Amygdala (tissue), 56 donors: ENCODE measurements at regions not wholly inside any gene's neighbourhood (a gene's known extent, or its start where the extent isn't known, plus 50 kb on each side); places are given as distances from the start of the nearest gene placed in this dataset.

Experiments used
- DNase-seq, 56 donors: peaks; one replicate each; lab custom pipeline; 2025; lab: John Stamatoyannopoulos, UW

GRCh38 chr4:34094114-34094513 is 2150.2 kb downstream of the ARAP2 start:
- no peak for DNase-seq

- no peak for DNase-seq
Observed at GRCh38 chr4:34105311-34105710, 2139.0 kb downstream of the ARAP2 start.

- DNase-seq = no peak
Observed at GRCh38 chr4:34108391-34108790, 2135.9 kb downstream of the ARAP2 start.

- no peak for DNase-seq
Observed at GRCh38 chr4:34112573-34112972, 2131.7 kb downstream of the ARAP2 start.

GRCh38 chr4:34138385-34138784 is 2105.9 kb downstream of the ARAP2 start:
- no peak for DNase-seq

GRCh38 chr4:34139346-34139745 is 2105.0 kb downstream of the ARAP2 start:
- no peak for DNase-seq

GRCh38 chr4:34148322-34148908 is 2095.9 kb downstream of the ARAP2 start:
- no peak for DNase-seq

GRCh38 chr4:34157547-34157946 is 2086.8 kb downstream of the ARAP2 start:
- DNase-seq = no peak

- no peak for DNase-seq
Observed at GRCh38 chr4:34158878-34159277, 2085.4 kb downstream of the ARAP2 start.

- no peak for DNase-seq
Observed at GRCh38 chr4:34170946-34171345, 2073.4 kb downstream of the ARAP2 start.

GRCh38 chr4:34176609-34177008 is 2067.7 kb downstream of the ARAP2 start:
- no peak for DNase-seq

GRCh38 chr4:34178476-34178875 is 2065.8 kb downstream of the ARAP2 start:
- no peak for DNase-seq

- no peak for DNase-seq
Observed at GRCh38 chr4:34181311-34181841, 2062.9 kb downstream of the ARAP2 start.

- no peak for DNase-seq
Observed at GRCh38 chr4:34181891-34182290, 2062.4 kb downstream of the ARAP2 start.

GRCh38 chr4:34182306-34182705 is 2062.0 kb downstream of the ARAP2 start:
- no peak for DNase-seq

- no peak for DNase-seq
Observed at GRCh38 chr4:34183926-34184325, 2060.4 kb downstream of the ARAP2 start.

GRCh38 chr4:34187056-34187455 is 2057.3 kb downstream of the ARAP2 start:
- DNase-seq = no peak

GRCh38 chr4:34191443-34191842 is 2052.9 kb downstream of the ARAP2 start:
- DNase-seq = no peak

GRCh38 chr4:34193451-34194154 is 2050.7 kb downstream of the ARAP2 start:
- no peak for DNase-seq

GRCh38 chr4:34194585-34194984 is 2049.7 kb downstream of the ARAP2 start:
- DNase-seq = no peak

- DNase-seq = no peak
Observed at GRCh38 chr4:34196375-34196774, 2047.9 kb downstream of the ARAP2 start.

- no peak for DNase-seq
Observed at GRCh38 chr4:34198966-34199365, 2045.3 kb downstream of the ARAP2 start.
